ENCODE measurements at regions not wholly inside any gene's neighbourhood (a gene's known extent, or its start where the extent isn't known, plus 50 kb on each side); places are given as distances from the start of the nearest gene placed in this dataset.

- DNase-seq (ENCODE audit: low read depth in 2 of 2), result no peak
These were observed 84.0 kb upstream of the NPY start for GRCh38 chr7:24199978-24200377.

- DNase-seq (ENCODE audit: low read depth in 2 of 2), result no peak
These were observed 83.5 kb upstream of the NPY start for GRCh38 chr7:24200407-24200966.

GRCh38 chr7:24201226-24201625, 82.8 kb upstream of the NPY start:
- DNase-seq (ENCODE audit: low read depth in 2 of 2), result no peak

GRCh38 chr7:24212073-24212472, 71.9 kb upstream of the NPY start:
- no peak for DNase-seq (ENCODE audit: low read depth in 2 of 2)

- DNase-seq (ENCODE audit: low read depth in 2 of 2), result no peak
These were observed 70.7 kb upstream of the NPY start for GRCh38 chr7:24213311-24213710.

GRCh38 chr7:24214670-24215069, 69.3 kb upstream of the NPY start:
- no peak for DNase-seq (ENCODE audit: low read depth in 2 of 2)

- no peak for DNase-seq (ENCODE audit: low read depth in 2 of 2)
These were observed 67.3 kb upstream of the NPY start for GRCh38 chr7:24216576-24217125.

- no peak for DNase-seq (ENCODE audit: low read depth in 2 of 2)
These were observed 62.5 kb upstream of the NPY start for GRCh38 chr7:24221500-24221899.

- DNase-seq (ENCODE audit: low read depth in 2 of 2), result no peak
These were observed 56.9 kb upstream of the NPY start for GRCh38 chr7:24227068-24227467.

GRCh38 chr7:24227603-24228359, 56.2 kb upstream of the NPY start:
- DNase-seq (ENCODE audit: low read depth in 2 of 2), result no peak

- no peak for DNase-seq (ENCODE audit: low read depth in 2 of 2)
These were observed 54.3 kb upstream of the NPY start for GRCh38 chr7:24229481-24230226.

- DNase-seq (ENCODE audit: low read depth in 2 of 2), result no peak
These were observed 52.5 kb upstream of the NPY start for GRCh38 chr7:24231493-24231892.

GRCh38 chr7:24233386-24233785, 50.6 kb upstream of the NPY start:
- no peak for DNase-seq (ENCODE audit: low read depth in 2 of 2)
